CD14-positive monocyte (primary cell): ENCODE measurements at regions not wholly inside any gene's neighbourhood (a gene's known extent, or its start where the extent isn't known, plus 50 kb on each side); places are given as distances from the start of the nearest gene placed in this dataset.

Experiments used
- DNase-seq, 3 donors: peaks; one replicate each; pipeline ENCODE4 v3.0.0-alpha.2; 2011 to 2022
- H2AFZ ChIP-seq: 2 replicates; pipeline ENCODE4 v1.6.0; 2012; ENCODE audit warnings: mild to moderate bottlenecking, low read depth, low read length, inconsistent platforms; ENCODE audit not compliant: insufficient read depth, poor library complexity, severe bottlenecking
- H3K27ac ChIP-seq, 2 donors: 1 replicate in 1 of 2; 2 replicates in 1 of 2; pipeline ENCODE4 v1.5.1; 2012 to 2013; ENCODE audit warnings: low read length in 2 of 2, control low read depth in 1 of 2, inconsistent platforms in 1 of 2, low read depth in 1 of 2, mild to moderate bottlenecking in 1 of 2
- H3K27me3 ChIP-seq, 2 donors: one replicate each; pipeline versions ENCODE4 v1.6.0 to v1.6.1; 2011 to 2013; ENCODE audit warnings: low read length in 2 of 2; ENCODE audit not compliant: control insufficient read depth in 2 of 2, insufficient read depth in 2 of 2
- H3K36me3 ChIP-seq, 2 donors: replicated peaks in 1 of 2; 1 replicate in 1 of 2; 2 replicates in 1 of 2; pipeline versions ENCODE4 v1.5.1 to v1.6.1; 2012 to 2013; ENCODE audit warnings: low read length in 2 of 2, control low read depth in 1 of 2, inconsistent platforms in 1 of 2, mild to moderate bottlenecking in 1 of 2; ENCODE audit not compliant: insufficient read depth in 2 of 2, control insufficient read depth in 1 of 2
- H3K4me1 ChIP-seq, 2 donors: 1 replicate in 1 of 2; 2 replicates in 1 of 2; pipeline versions ENCODE4 v1.5.1 to v1.6.1; 2012 to 2013; ENCODE audit warnings: low read length in 2 of 2, control low read depth in 1 of 2, inconsistent platforms in 1 of 2, mild to moderate bottlenecking in 1 of 2, moderate library complexity in 1 of 2; ENCODE audit not compliant: insufficient read depth in 2 of 2, control insufficient read depth in 1 of 2
- H3K4me2 ChIP-seq: replicated peaks from 2 replicates; pipeline ENCODE3; 2012; ENCODE audit warnings: low read length, moderate library complexity, mild to moderate bottlenecking; ENCODE audit not compliant: poor library complexity, severe bottlenecking; ENCODE audit errors: extremely low read depth
- H3K4me3 ChIP-seq, 3 experiments: fragments of 200-600 bp in 1 of 3; sonication (generic) in 1 of 3; replicated peaks in 1 of 3; 1 replicate in 2 of 3; 2 replicates in 1 of 3; pipeline ENCODE4 v1.5.1; 2011 to 2013; ENCODE audit warnings: low read length in 3 of 3, mild to moderate bottlenecking in 3 of 3, control low read depth in 2 of 3, low read depth in 2 of 3, inconsistent platforms in 1 of 3, moderate library complexity in 1 of 3
- H3K79me2 ChIP-seq: 2 replicates; pipeline ENCODE4 v1.6.0; 2012; ENCODE audit warnings: mild to moderate bottlenecking, control low read depth, inconsistent platforms, low read length, moderate library complexity; ENCODE audit not compliant: insufficient read depth
- H3K9ac ChIP-seq: 2 replicates; pipeline ENCODE4 v1.6.0; 2017; ENCODE audit warnings: low read length, mild to moderate bottlenecking; ENCODE audit not compliant: insufficient read depth, poor library complexity, severe bottlenecking
- H3K9me3 ChIP-seq, 2 donors: replicated peaks in 1 of 2; 1 replicate in 1 of 2; 2 replicates in 1 of 2; pipeline versions ENCODE4 v1.5.1 to v1.6.1; 2012 to 2013; ENCODE audit warnings: low read length in 2 of 2, control low read depth in 1 of 2; ENCODE audit not compliant: control insufficient read depth in 1 of 2, insufficient read depth in 1 of 2
- H4K20me1 ChIP-seq: 2 replicates; pipeline ENCODE4 v1.6.0; 2012; ENCODE audit warnings: mild to moderate bottlenecking, low read length, control low read depth, moderate library complexity; ENCODE audit not compliant: insufficient read depth
- H3K27ac Mint-ChIP-seq, 7 donors: one replicate each; pipeline ENCODE4 v1.8.0; 2020; ENCODE audit warnings: mild to moderate bottlenecking in 7 of 7, mixed read lengths in 7 of 7, moderate library complexity in 6 of 7, inconsistent platforms in 2 of 7
- H3K27me3 Mint-ChIP-seq, 3 donors: one replicate each; pipeline ENCODE4 v1.8.0; 2021 to 2022; ENCODE audit warnings: low read depth in 3 of 3, mild to moderate bottlenecking in 3 of 3, mixed read lengths in 3 of 3, moderate library complexity in 3 of 3, inconsistent platforms in 1 of 3
- H3K36me3 Mint-ChIP-seq, 2 donors: one replicate each; pipeline ENCODE4 v1.8.0; 2020; ENCODE audit warnings: mixed read lengths in 2 of 2, inconsistent platforms in 1 of 2, mild to moderate bottlenecking in 1 of 2
- H3K4me1 Mint-ChIP-seq: one replicate; pipeline ENCODE4 v1.8.0; 2020; ENCODE audit warnings: mild to moderate bottlenecking, mixed read lengths
- H3K4me3 Mint-ChIP-seq, 2 donors: one replicate each; pipeline ENCODE4 v1.8.0; 2020; ENCODE audit warnings: mild to moderate bottlenecking in 2 of 2, mixed read lengths in 2 of 2, moderate library complexity in 1 of 2
- H3K9me3 Mint-ChIP-seq, 7 donors: one replicate each; pipeline ENCODE4 v1.8.0; 2020 to 2022; ENCODE audit warnings: mixed read lengths in 7 of 7, mild to moderate bottlenecking in 6 of 7, moderate library complexity in 6 of 7, inconsistent platforms in 2 of 7
- WGBS: methylation state at CpG from one replicate; pipeline ENCODE4 v1.1.5; 2013; ENCODE audit warnings: missing lambda C conversion rate; ENCODE audit not compliant: insufficient coverage; 5-methylcytosine and 5-hydroxymethylcytosine counted together
- intact Hi-C, 2 donors: fragments of 100-400 bp; cut with micrococcal nuclease; formaldehyde crosslinking; loops; one replicate each; pipeline versions ENCODE4 v1.15.0 to v1.15.1; 2023
- TF ChIP-seq, protein P1 (sequence below): fragments of 200-600 bp; IDR thresholded peaks from one replicate; pipeline ENCODE4 v1.8.0; 2022; ENCODE audit warnings: antibody characterized with exemption, mild to moderate bottlenecking

DNA sequence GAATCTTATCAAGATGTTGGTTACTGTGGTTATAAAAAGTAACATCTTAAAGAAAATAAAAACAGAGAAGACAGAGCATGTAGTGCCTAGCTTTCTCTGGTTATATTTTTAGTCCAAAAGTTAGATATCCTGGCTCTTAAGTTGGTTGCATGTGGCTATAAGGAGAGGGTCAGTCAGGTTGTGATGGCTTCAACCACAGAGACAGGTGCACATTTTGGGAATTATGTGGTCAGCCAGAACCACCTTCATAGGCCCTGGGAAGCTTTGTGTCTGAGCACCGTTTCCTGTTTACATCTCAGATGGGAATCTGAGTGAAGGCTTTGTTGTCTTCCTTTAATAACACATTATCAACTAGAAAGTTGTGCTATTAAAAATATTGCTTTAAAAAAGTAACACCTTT lies 265.1 kb upstream of the IGFBP3 start:
- no peak overlapping the region for H3K27ac Mint-ChIP-seq
- no peak overlapping the region for H3K4me2 ChIP-seq
- no CpG with 5 or more reads among the region's 1 CpG for WGBS

DNA sequence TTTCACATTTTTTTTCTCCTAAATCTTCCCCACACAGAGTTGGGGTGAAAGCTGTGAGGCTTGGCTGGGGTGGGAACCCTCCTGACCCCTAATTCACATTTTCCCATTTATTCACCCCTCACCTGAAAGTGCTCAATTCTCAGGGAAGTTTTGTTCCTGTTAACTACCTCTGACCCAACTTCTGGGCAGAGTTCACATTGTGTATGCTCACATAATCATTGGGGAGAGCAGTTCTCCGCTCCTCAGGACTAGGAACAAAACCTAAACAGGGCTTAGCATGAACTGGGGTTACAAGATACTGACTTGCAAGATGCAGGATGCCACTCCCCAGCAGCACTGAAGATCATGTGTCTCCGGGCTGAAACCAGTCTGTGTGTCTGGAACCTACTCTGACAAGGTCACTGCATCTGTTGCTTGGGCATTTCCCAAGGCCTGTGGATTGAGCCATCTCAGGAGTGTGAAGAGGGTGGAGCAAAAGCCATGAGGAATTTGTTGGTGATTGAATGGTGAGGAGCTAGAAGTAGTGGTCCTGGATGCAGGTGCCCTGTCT lies 258.1 kb upstream of the IGFBP3 start:
- Histone ChIP-seq H3K79me2 (no peaks in the 10 kb centered on the region), H3K27ac (no peak overlapping the region), H3K4me2 (no peak overlapping the region), H3K36me3 (no peaks in the 10 kb centered on the region), H3K4me3 (no peak overlapping the region), H3K27me3 (no peaks in the 10 kb centered on the region), H3K9me3 (no peaks in the 10 kb centered on the region), H3K4me1 (no peaks in the 10 kb centered on the region), H3K9ac (no peak overlapping the region), H4K20me1 (no peaks in the 10 kb centered on the region), H2AFZ (no peak overlapping the region)
- no peak for DNase-seq
- 77% methylated on average over 2 of the region's 2 CpGs for WGBS
- Mint-ChIP-seq H3K4me3 (no peak overlapping the region), H3K27me3 (peaks cover 0 to 2% (median 0%) of the 10 kb centered on the region in 3 donors), H3K4me1 (no peaks in the 10 kb centered on the region), H3K9me3 (peaks cover 0 to 24% (median 6%) of the 10 kb centered on the region in 7 donors), H3K27ac (no peak overlapping the region), H3K36me3 (no peaks in the 10 kb centered on the region)
- TF ChIP-seq, protein P1, sequence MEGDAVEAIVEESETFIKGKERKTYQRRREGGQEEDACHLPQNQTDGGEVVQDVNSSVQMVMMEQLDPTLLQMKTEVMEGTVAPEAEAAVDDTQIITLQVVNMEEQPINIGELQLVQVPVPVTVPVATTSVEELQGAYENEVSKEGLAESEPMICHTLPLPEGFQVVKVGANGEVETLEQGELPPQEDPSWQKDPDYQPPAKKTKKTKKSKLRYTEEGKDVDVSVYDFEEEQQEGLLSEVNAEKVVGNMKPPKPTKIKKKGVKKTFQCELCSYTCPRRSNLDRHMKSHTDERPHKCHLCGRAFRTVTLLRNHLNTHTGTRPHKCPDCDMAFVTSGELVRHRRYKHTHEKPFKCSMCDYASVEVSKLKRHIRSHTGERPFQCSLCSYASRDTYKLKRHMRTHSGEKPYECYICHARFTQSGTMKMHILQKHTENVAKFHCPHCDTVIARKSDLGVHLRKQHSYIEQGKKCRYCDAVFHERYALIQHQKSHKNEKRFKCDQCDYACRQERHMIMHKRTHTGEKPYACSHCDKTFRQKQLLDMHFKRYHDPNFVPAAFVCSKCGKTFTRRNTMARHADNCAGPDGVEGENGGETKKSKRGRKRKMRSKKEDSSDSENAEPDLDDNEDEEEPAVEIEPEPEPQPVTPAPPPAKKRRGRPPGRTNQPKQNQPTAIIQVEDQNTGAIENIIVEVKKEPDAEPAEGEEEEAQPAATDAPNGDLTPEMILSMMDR = no peak
- intact Hi-C loops = no loop called here

More for the DNA sequence above, 265.1 kb upstream of the IGFBP3 start:
- Histone ChIP-seq H2AFZ (no peak overlapping the region), H3K9ac (no peak overlapping the region), H3K4me1 (no peaks in the 10 kb centered on the region), H3K79me2 (no peaks in the 10 kb centered on the region), H4K20me1 (no peaks in the 10 kb centered on the region), H3K27me3 (no peaks in the 10 kb centered on the region), H3K4me3 (no peak overlapping the region), H3K36me3 (no peaks in the 10 kb centered on the region), H3K27ac (no peak overlapping the region), H3K9me3 (no peaks in the 10 kb centered on the region)
- Mint-ChIP-seq H3K27me3 (peaks cover 0 to 3% (median 0%) of the 10 kb centered on the region in 3 donors), H3K4me1 (no peaks in the 10 kb centered on the region), H3K4me3 (no peak overlapping the region), H3K36me3 (no peaks in the 10 kb centered on the region), H3K9me3 (peaks cover 0 to 13% (median 2%) of the 10 kb centered on the region in 7 donors)
- TF ChIP-seq, protein P1 = no peak
- intact Hi-C loops = no loop called here
- no peak for DNase-seq
